Tibial nerve (tissue), 4 donors: ENCODE measurements at regions not wholly inside any gene's neighbourhood (a gene's known extent, or its start where the extent isn't known, plus 50 kb on each side); places are given as distances from the start of the nearest gene placed in this dataset.

Experiments used
- DNase-seq, 2 donors: peaks; one replicate each; pipeline ENCODE4 v3.0.0-alpha.2; 2019; ENCODE audit warnings: low spot score in 2 of 2
- H3K27ac ChIP-seq, 4 donors: fragments of 200-600 bp; sonication (generic) in 3 of 4; one replicate each; pipeline ENCODE4 v1.5.1; 2017 to 2019; ENCODE audit warnings: mild to moderate bottlenecking in 1 of 4
- H3K27me3 ChIP-seq, 2 donors: fragments of 200-600 bp; sonication (generic) in 1 of 2; one replicate each; pipeline versions ENCODE4 v1.5.1 to v1.6.0; 2017 to 2019
- H3K36me3 ChIP-seq, 3 donors: fragments of 200-600 bp; sonication (generic); one replicate each; pipeline ENCODE4 v1.5.1; 2018 to 2019
- H3K4me1 ChIP-seq, 4 donors: fragments of 200-600 bp; sonication (generic) in 3 of 4; one replicate each; pipeline ENCODE4 v1.5.1; 2017 to 2019
- H3K4me3 ChIP-seq, 4 donors: fragments of 200-600 bp; sonication (generic) in 3 of 4; one replicate each; pipeline ENCODE4 v1.5.1; 2017 to 2019; ENCODE audit warnings: mild to moderate bottlenecking in 1 of 4, moderate library complexity in 1 of 4
- H3K9me3 ChIP-seq, 4 donors: fragments of 200-600 bp; sonication (generic) in 3 of 4; one replicate each; pipeline ENCODE4 v1.5.1; 2017 to 2019
- CTCF ChIP-seq, 5 experiments: fragments of 200-600 bp in 3 of 5; fragments of 450-650 bp in 2 of 5; sonication (generic) in 3 of 5; IDR thresholded peaks; one replicate each; pipeline ENCODE4 v1.5.1; 2016 to 2019; ENCODE audit warnings: antibody characterized with exemption in 5 of 5, mild to moderate bottlenecking in 3 of 5, moderate library complexity in 2 of 5
- EP300 ChIP-seq, 2 donors: sonication (generic); formaldehyde crosslinking; IDR thresholded peaks; one replicate each; pipeline ENCODE4 v1.6.1; 2017; ENCODE audit warnings: antibody characterized with exemption in 2 of 2, mild to moderate bottlenecking in 1 of 2
- POLR2A ChIP-seq, 2 donors: fragments of 450-650 bp; IDR thresholded peaks; one replicate each; pipeline ENCODE4 v1.6.1; 2017; ENCODE audit warnings: antibody characterized with exemption in 2 of 2, mild to moderate bottlenecking in 2 of 2, moderate library complexity in 2 of 2
- WGBS, 2 donors: methylation state at CpG; one replicate each; pipeline ENCODE4 v1.1.5; 2018; 5-methylcytosine and 5-hydroxymethylcytosine counted together

GRCh38 chr10:120997313-120997712 lies 146.2 kb downstream of the WDR11 start:
- Histone ChIP-seq H3K27ac (no peak overlapping the region), H3K27me3 (no peaks in the 10 kb centered on the region)
- 41 to 89% methylated on average over 1 of the region's 1 CpG for WGBS, 2 donors

GRCh38 chr10:120997756-120998155 lies 146.6 kb downstream of the WDR11 start:
- H3K36me3 ChIP-seq: no peaks in the 10 kb centered on the region
- WGBS, 2 donors: 58 to 64% methylated on average over 3 of the region's 3 CpGs
- no peaks in the 10 kb centered on the region for H3K27me3 ChIP-seq
- peaks cover 0 to 19% (median 0%) of the 10 kb centered on the region in 4 donors for H3K9me3 ChIP-seq
- DNase-seq: no peak
- TF ChIP-seq POLR2A (IDR thresholded peaks at IDR 0.05): no peak
- no peak for TF ChIP-seq EP300 (IDR thresholded peaks at IDR 0.05)
- TF ChIP-seq CTCF (IDR thresholded peaks at IDR 0.05): no peak
- no peak overlapping the region for H3K27ac ChIP-seq
- no peak overlapping the region for H3K4me3 ChIP-seq
- H3K4me1 ChIP-seq: no peaks in the 10 kb centered on the region

More at GRCh38 chr10:120997313-120997712, 146.2 kb downstream of the WDR11 start:
- no peaks in the 10 kb centered on the region for H3K36me3 ChIP-seq
- no peak for TF ChIP-seq EP300 (IDR thresholded peaks at IDR 0.05)
- no peak for TF ChIP-seq CTCF (IDR thresholded peaks at IDR 0.05)
- TF ChIP-seq POLR2A (IDR thresholded peaks at IDR 0.05): no peak
- H3K4me1 ChIP-seq: no peaks in the 10 kb centered on the region
- H3K9me3 ChIP-seq: peaks cover 0 to 20% (median 0%) of the 10 kb centered on the region in 4 donors
- DNase-seq: no peak
- no peak overlapping the region for H3K4me3 ChIP-seq

GRCh38 chr10:120998251-120998650 lies 147.1 kb downstream of the WDR11 start:
- no peak for DNase-seq
- WGBS, 2 donors: 44 to 45% methylated on average over 4 to 5 of the region's 5 CpGs
- no peaks in the 10 kb centered on the region for H3K27me3 ChIP-seq
- H3K36me3 ChIP-seq: no peaks in the 10 kb centered on the region
- H3K4me1 ChIP-seq: no peaks in the 10 kb centered on the region
- no peak overlapping the region for H3K4me3 ChIP-seq
- H3K27ac ChIP-seq: no peak overlapping the region
- TF ChIP-seq CTCF (IDR thresholded peaks at IDR 0.05): no peak
- TF ChIP-seq POLR2A (IDR thresholded peaks at IDR 0.05): no peak
- no peak for TF ChIP-seq EP300 (IDR thresholded peaks at IDR 0.05)
- H3K9me3 ChIP-seq: peaks cover 0 to 14% (median 0%) of the 10 kb centered on the region in 4 donors

GRCh38 chr10:120998782-120999285 lies 147.7 kb downstream of the WDR11 start:
- no peak overlapping the region for H3K4me3 ChIP-seq
- TF ChIP-seq EP300 (IDR thresholded peaks at IDR 0.05) (no peak), CTCF (IDR thresholded peaks at IDR 0.05) (no peak)
- no peaks in the 10 kb centered on the region for H3K27me3 ChIP-seq
- 89 to 90% methylated on average over 6 of the region's 6 CpGs for WGBS, 2 donors
- H3K9me3 ChIP-seq: peaks cover 0 to 13% (median 0%) of the 10 kb centered on the region in 4 donors
- no peak for DNase-seq
- H3K27ac ChIP-seq: no peak overlapping the region
- no peaks in the 10 kb centered on the region for H3K36me3 ChIP-seq
- H3K4me1 ChIP-seq: no peaks in the 10 kb centered on the region

- peaks cover 0 to 3% (median under 1%) of the 10 kb centered on the region in 4 donors for H3K9me3 ChIP-seq
- H3K4me3 ChIP-seq: no peak overlapping the region
- H3K27ac ChIP-seq: no peak overlapping the region
- H3K4me1 ChIP-seq: no peaks in the 10 kb centered on the region
- 62 to 72% methylated on average over 6 of the region's 6 CpGs for WGBS, 2 donors
- no peaks in the 10 kb centered on the region for H3K27me3 ChIP-seq
- no peaks in the 10 kb centered on the region for H3K36me3 ChIP-seq
- no peak for DNase-seq
- TF ChIP-seq EP300 (IDR thresholded peaks at IDR 0.05): no peak
- TF ChIP-seq CTCF (IDR thresholded peaks at IDR 0.05): no peak
- TF ChIP-seq POLR2A (IDR thresholded peaks at IDR 0.05): no peak
These were observed 148.7 kb downstream of the WDR11 start for GRCh38 chr10:120999868-121000267.
